ENCODE measurements at regions not wholly inside any gene's neighbourhood (a gene's known extent, or its start where the extent isn't known, plus 50 kb on each side); places are given as distances from the start of the nearest gene placed in this dataset.

DNA sequence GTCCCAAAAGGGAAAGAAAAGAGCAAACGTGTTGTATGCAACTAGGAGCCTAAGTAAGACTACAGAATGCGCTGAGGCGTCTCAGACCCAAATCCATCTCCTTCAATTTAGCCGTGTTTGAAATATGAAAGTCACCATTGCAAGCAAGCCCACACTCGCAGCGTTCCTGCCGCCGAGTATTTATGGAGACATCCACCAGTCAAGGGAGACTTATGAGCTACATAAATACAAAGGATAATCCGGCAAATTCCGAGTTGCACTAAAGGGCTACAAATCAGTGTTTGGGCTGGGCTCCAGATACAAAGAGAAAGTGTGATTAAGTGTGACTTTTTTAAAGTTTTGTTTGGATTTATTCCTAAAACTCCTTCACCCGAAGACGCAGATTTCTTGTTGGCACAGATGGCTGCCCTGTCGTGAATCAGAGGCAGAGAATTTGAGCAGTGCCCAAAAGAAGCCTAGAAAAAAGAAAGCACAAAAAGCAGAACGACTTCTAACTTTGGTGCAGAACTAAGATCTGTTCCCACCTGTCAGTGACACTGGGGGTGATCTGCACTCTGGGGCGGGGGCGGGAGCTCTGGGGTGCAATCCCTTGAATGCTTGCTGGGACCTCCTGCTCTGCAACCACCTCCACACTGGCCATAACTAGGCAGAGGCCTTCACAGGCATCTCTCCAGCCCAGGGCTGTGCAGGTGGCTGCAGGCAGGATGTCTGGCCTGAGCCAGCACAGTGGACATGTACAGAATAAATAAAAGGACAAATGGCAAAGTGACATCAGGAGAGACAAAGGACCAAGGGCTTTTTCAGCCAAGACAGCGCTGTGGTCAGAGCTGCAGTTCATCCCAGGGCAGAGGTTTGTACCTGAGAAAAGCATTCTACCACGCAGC is 489.7 kb downstream of the NPHP4 start:
- 23% methylated on average over 18 of the region's 18 CpGs for WGBS
- Histone ChIP-seq H3K9me3 (no peaks in the 10 kb centered on the region), H3K4me1 (replicated peaks) (no peaks in the 10 kb centered on the region), H3K4me3 (no peak overlapping the region), H3K27me3 (replicated peaks; ENCODE audit: insufficient read depth) (no peaks in the 10 kb centered on the region), H3K36me3 (no peaks in the 10 kb centered on the region), H3K27ac (peak overlapping the region; percentile 21 to 22)
- peak; percentile 75 for DNase-seq (ENCODE audit: low spot score)
- intact Hi-C loops (cut with DNase I) = no loop called here
- TF ChIP-seq POLR2AphosphoS5 (IDR thresholded peaks at IDR 0.05) (peak; percentile 64), CTCF (IDR thresholded peaks at IDR 0.05) (no peak)

DNA sequence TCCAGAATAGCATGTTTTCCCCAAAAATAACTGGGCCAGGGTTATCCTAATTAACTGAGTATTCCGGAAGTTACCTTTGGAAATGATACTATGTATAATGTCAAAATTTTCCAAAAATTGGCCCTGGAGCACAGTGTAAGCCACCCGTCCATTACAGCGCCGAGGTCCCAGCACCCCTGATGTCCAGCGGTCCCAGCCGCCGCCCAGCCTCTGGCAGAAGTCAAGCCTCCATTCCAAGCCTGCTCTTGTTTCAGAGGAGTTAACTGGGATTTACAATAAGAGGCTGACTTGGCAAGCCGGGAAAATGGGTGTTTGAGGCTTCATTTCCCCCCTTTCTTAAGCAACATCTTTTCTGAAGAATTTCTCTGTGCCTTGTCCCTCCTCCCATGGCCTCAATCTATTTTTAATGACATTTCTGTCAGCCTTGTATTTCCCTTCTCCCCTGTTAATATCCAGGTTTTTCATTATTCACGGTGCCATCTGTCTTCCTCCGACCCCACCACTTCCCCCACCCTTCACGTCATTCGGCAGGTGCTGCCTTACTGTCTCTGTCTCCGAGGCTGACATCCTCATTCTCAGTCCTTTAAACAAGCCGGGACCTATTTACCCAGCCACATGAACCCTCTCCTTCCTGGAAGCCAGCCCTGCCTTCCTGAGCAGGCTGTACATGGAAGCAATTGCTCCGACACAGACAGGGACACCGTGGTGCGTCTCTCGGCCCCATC is 490.9 kb downstream of the NPHP4 start:
- Histone ChIP-seq H3K27me3 (replicated peaks; ENCODE audit: insufficient read depth) (no peaks in the 10 kb centered on the region), H3K27ac (peak overlapping the region; percentile 1 to 17), H3K4me3 (no peak overlapping the region), H3K9me3 (no peaks in the 10 kb centered on the region), H3K4me1 (replicated peaks) (no peaks in the 10 kb centered on the region), H3K36me3 (no peaks in the 10 kb centered on the region)
- WGBS = 68% methylated on average over 18 of the region's 18 CpGs
- intact Hi-C loops (cut with DNase I) = no loop called here
- no peak for TF ChIP-seq POLR2AphosphoS5 (IDR thresholded peaks at IDR 0.05)
- TF ChIP-seq POLR2A (IDR thresholded peaks at IDR 0.05) = no peak
- no peak for TF ChIP-seq CTCF (IDR thresholded peaks at IDR 0.05)
- peak; percentile 22 for DNase-seq (ENCODE audit: low spot score)

DNA sequence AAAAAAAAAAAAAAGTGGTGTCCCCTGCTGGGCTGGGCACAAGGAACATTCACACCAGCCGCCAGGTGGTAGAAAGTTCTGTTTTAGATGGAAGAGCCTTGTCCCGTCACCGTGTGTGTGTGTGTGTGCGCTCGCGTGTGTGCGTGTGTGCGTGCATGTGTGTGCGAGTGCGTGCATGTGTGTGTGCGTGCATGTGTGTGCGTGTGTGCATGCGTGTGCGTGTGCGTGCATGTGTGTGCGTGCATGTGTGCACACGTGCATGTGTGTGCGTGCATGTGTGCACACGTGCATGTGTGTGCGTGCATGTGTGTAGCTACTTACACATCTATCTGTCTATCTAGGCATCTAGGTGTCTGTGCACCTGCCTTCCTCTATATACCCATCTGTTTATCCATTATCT is 491.7 kb downstream of the NPHP4 start:
- no peaks in the 10 kb centered on the region for H3K9me3 ChIP-seq
- no peaks in the 10 kb centered on the region for H3K36me3 ChIP-seq
- H3K4me3 ChIP-seq = no peak overlapping the region
- H3K4me1 ChIP-seq (replicated peaks) = no peaks in the 10 kb centered on the region
- WGBS = 91% methylated on average over 20 of the region's 20 CpGs
- TF ChIP-seq POLR2AphosphoS5 (IDR thresholded peaks at IDR 0.05) = no peak
- no peak for TF ChIP-seq POLR2A (IDR thresholded peaks at IDR 0.05)
- TF ChIP-seq CTCF (IDR thresholded peaks at IDR 0.05) = no peak
- DNase-seq (ENCODE audit: low spot score) = no peak
- no peaks in the 10 kb centered on the region for H3K27me3 ChIP-seq (replicated peaks; ENCODE audit: insufficient read depth)
- intact Hi-C loops (cut with DNase I) = no loop called here
- H3K27ac ChIP-seq = no peak overlapping the region

- 73% methylated on average over 6 of the region's 6 CpGs for whole genome bisulfite sequencing
- H3K36me3 ChIP-seq = no peaks in the 10 kb centered on the region
- no peaks in the 10 kb centered on the region for H3K27me3 ChIP-seq (replicated peaks; ENCODE audit: insufficient read depth)
- peaks cover 10% of the 10 kb centered on the region for H3K4me1 ChIP-seq (replicated peaks)
- H3K27ac ChIP-seq = no peak overlapping the region
- intact Hi-C loops (cut with DNase I) = no loop called here
- no peaks in the 10 kb centered on the region for H3K9me3 ChIP-seq
- TF ChIP-seq POLR2AphosphoS5 (IDR thresholded peaks at IDR 0.05) = no peak
- no peak for TF ChIP-seq POLR2A (IDR thresholded peaks at IDR 0.05)
- no peak for TF ChIP-seq CTCF (IDR thresholded peaks at IDR 0.05)
- no peak for DNase-seq (ENCODE audit: low spot score)
- H3K4me3 ChIP-seq = no peak overlapping the region
These were observed 494.7 kb downstream of the NPHP4 start for GRCh38 chr1:5497503-5497902.

Data from prostate gland (tissue), 2 donors.